ENCODE measurements at regions not wholly inside any gene's neighbourhood (a gene's known extent, or its start where the extent isn't known, plus 50 kb on each side); places are given as distances from the start of the nearest gene placed in this dataset.

DNA sequence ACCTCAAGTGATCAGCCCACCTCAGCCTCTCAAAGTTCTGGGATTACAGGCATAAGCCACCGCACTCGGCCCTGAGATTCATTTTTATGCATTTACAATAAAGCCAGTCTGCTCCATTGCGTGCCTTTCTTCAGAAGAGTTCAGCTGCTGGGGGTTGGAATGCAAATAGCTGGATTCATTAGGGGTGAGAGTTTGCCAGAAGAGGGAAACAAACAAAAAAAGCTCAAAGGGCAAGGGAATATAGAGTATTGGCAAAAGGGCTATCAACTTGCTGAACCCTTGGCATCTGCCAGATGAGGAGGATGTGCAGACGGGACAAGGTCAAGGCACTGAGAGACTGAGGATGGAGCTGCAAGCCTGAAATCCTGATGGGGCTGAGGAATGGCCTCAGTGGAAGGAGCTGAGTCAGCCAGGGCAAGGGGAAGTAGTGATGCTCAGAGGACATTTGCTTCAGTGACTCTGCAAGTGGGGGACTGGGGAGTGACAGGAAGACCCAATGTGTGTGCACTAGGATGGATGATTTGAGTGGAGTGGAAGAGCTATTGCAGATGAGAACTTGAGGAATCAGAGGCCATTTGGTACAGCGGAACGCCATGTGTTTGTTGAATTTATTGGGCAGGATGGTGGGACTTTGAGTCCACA, 75.0 kb upstream of the ARMC3 start:
- no peak for DNase-seq
- TF ChIP-seq, protein P1, sequence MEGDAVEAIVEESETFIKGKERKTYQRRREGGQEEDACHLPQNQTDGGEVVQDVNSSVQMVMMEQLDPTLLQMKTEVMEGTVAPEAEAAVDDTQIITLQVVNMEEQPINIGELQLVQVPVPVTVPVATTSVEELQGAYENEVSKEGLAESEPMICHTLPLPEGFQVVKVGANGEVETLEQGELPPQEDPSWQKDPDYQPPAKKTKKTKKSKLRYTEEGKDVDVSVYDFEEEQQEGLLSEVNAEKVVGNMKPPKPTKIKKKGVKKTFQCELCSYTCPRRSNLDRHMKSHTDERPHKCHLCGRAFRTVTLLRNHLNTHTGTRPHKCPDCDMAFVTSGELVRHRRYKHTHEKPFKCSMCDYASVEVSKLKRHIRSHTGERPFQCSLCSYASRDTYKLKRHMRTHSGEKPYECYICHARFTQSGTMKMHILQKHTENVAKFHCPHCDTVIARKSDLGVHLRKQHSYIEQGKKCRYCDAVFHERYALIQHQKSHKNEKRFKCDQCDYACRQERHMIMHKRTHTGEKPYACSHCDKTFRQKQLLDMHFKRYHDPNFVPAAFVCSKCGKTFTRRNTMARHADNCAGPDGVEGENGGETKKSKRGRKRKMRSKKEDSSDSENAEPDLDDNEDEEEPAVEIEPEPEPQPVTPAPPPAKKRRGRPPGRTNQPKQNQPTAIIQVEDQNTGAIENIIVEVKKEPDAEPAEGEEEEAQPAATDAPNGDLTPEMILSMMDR (IDR thresholded peaks at IDR 0.05) = no peak
- Histone ChIP-seq H3K4me3 (no peak overlapping the region), H3K36me3 (no peaks in the 10 kb centered on the region), H3K4me1 (peaks cover 22% of the 10 kb centered on the region), H3K9me3 (no peaks in the 10 kb centered on the region), H3K27ac (no peak overlapping the region), H3K27me3 (no peaks in the 10 kb centered on the region)
- no peak for ATAC-seq
- intact Hi-C loops (cut with DNase I) = no loop called here

DNA sequence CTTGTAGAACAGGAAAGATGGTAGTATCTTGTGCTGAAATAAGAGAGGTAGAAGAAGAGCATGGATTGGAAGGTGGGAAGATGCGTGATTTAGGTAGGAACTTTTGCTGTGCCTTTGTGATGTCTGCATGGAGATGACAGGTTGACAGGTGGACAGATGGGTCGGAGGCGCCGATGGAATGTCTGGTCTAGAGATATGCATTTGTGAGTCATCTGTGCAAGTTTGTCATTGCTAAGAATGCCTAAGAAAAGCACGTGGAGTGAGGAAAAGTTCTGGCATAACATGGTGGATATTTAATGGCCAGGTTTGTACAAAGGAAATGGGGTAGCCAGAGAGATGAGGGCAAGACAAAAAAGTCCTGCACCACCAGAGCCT, 76.0 kb upstream of the ARMC3 start:
- ATAC-seq (no peak), DNase-seq (no peak)
- no peak overlapping the region for H3K27ac ChIP-seq
- H3K4me1 ChIP-seq = peaks cover 22% of the 10 kb centered on the region
- no peak overlapping the region for H3K4me3 ChIP-seq
- no peaks in the 10 kb centered on the region for H3K36me3 ChIP-seq
- intact Hi-C loops (cut with DNase I) = no loop called here
- H3K9me3 ChIP-seq = no peaks in the 10 kb centered on the region
- no peaks in the 10 kb centered on the region for H3K27me3 ChIP-seq
- TF ChIP-seq, protein P1 (IDR thresholded peaks at IDR 0.05) = no peak

DNA sequence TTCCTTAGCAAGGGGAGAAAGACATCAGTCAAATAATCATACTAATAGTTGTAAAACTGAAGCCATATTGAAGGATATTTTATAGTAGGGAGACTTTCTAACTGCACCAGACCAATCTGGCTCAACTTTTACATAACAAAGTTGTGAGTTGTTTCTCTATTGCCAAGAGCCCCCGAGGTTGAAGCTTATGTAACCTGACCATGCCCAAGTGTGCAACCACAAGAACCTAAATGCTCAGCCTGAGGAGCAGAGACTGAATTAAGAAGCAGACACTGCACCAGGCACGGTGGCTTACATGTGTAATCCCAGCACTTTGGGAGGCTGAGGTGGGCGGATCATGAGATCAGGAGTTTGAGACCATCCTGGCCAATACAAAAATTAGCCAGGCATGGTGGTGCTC, 77.3 kb upstream of the ARMC3 start:
- intact Hi-C loops (cut with DNase I) = no loop called here
- H3K9me3 ChIP-seq = no peaks in the 10 kb centered on the region
- H3K36me3 ChIP-seq = no peaks in the 10 kb centered on the region
- H3K4me1 ChIP-seq = peaks cover 22% of the 10 kb centered on the region
- no peak overlapping the region for H3K27ac ChIP-seq
- TF ChIP-seq, protein P1 (IDR thresholded peaks at IDR 0.05) = no peak
- H3K27me3 ChIP-seq = no peaks in the 10 kb centered on the region
- DNase-seq (no peak), ATAC-seq (no peak)
- no peak overlapping the region for H3K4me3 ChIP-seq

DNA sequence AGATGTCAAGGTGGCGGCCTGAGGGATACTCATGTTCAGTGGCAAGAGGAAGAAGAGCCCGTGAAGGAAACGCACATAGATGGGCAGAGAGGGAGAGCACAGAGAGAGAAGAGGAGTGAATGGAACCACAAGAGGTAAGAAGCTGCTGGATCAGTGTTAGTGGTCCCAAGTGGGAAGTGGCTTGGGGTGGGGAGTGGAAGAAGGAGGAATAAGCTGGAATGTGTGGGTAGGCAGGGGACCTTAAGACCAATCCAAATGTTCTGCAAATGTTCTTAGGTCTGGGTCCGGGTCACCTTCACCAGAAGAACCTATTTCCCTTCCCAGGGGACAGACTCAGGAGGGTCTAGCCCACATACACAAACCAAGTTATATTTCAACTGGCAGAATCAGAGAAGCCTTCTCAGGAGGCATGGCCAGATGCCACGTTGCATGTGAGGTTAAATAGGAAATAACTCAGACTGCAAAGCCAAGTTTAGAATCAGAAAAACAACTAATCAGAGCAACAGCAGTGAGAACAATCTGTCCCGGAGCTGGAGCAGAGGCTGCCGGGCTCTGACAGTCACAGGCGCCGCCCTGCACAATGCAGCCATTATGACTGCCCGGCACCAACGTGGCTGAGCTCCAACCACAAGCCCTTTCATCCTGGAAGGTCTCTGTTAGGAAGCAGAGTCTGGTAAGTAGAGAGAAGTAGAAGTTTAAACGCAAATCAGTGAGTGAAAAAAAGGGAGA, 78.6 kb upstream of the ARMC3 start:
- intact Hi-C loops (cut with DNase I) = no loop called here
- Histone ChIP-seq H3K27ac (peak overlapping the region; percentile 77), H3K4me1 (peaks cover 15% of the 10 kb centered on the region), H3K4me3 (no peak overlapping the region), H3K9me3 (no peaks in the 10 kb centered on the region), H3K36me3 (no peaks in the 10 kb centered on the region), H3K27me3 (no peaks in the 10 kb centered on the region)
- DNase-seq = peak; percentile 73
- ATAC-seq = peak; percentile 92
- TF ChIP-seq, protein P1 (IDR thresholded peaks at IDR 0.05) = no peak

DNA sequence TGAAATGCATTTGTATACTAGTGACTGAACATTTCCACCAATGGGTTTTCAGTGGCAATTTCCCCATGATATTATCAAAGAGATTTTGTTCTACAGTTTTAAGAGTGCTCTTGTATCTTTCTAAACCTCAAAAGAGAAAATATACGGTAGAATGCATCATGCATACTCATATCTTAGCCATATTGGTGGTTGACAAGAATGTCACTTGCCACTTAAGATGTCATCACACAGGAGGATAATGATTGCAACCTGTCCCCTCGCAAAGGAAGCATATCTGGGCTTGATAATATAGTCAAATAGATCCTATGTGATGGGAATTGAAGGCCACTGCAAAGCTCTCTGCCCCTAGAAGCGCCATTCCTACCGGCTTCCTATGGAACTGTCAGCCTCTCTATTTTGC, 79.3 kb upstream of the ARMC3 start:
- Histone ChIP-seq H3K4me1 (peaks cover 15% of the 10 kb centered on the region), H3K27me3 (no peaks in the 10 kb centered on the region), H3K27ac (peak overlapping the region; percentile 77), H3K36me3 (no peaks in the 10 kb centered on the region), H3K4me3 (no peak overlapping the region), H3K9me3 (no peaks in the 10 kb centered on the region)
- intact Hi-C loops (cut with DNase I) = no loop called here
- TF ChIP-seq, protein P1 (IDR thresholded peaks at IDR 0.05) = no peak
- ATAC-seq (no peak), DNase-seq (no peak)

Data from upper lobe of right lung (tissue), 1 donor.